Stimulated activated CD8-positive, alpha-beta memory T cell treated with anti-CD3 and anti-CD28 coated beads, Interleukin-4, amount 100 ng/mL, for 24 hours (primary cell): ENCODE measurements at regions not wholly inside any gene's neighbourhood (a gene's known extent, or its start where the extent isn't known, plus 50 kb on each side); places are given as distances from the start of the nearest gene placed in this dataset.
"Not testable (repeated sequence)": the region's sequence is repeated elsewhere in the genome, so short reads cannot be mapped to it uniquely, and the experiment has no call there.

Source experiments
- DNase-seq: peaks from one replicate; pipeline ENCODE4 v3.0.0-alpha.2; 2020; ENCODE audit warnings: low read depth

GRCh38 chr16:79895053-79895916 lies 294.7 kb upstream of the MAF start:
- no peak for DNase-seq

GRCh38 chr16:79893445-79893844 lies 292.9 kb upstream of the MAF start:
- no peak for DNase-seq

- DNase-seq, result no peak
Observed at GRCh38 chr16:79892278-79892677, 291.7 kb upstream of the MAF start.

DNA sequence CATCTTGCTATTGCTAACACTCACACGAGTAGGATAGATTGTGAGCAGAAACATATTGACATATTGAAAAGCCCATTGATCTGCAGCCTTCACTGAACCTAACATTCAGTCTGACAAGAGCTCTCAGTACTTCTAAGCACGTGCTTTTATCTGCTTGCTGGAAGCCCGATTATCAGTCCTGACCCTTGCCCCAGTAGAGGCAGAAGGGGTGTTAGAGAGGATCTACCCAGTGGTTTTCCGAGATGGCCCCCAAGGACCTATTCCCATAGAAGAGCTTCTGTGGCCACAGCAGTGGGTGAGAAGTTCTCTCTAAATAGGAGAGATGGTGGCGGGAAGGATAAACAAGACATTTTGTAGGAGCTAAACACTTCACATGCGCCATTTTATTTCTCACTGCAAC lies 290.9 kb upstream of the MAF start:
- no peak for DNase-seq

DNA sequence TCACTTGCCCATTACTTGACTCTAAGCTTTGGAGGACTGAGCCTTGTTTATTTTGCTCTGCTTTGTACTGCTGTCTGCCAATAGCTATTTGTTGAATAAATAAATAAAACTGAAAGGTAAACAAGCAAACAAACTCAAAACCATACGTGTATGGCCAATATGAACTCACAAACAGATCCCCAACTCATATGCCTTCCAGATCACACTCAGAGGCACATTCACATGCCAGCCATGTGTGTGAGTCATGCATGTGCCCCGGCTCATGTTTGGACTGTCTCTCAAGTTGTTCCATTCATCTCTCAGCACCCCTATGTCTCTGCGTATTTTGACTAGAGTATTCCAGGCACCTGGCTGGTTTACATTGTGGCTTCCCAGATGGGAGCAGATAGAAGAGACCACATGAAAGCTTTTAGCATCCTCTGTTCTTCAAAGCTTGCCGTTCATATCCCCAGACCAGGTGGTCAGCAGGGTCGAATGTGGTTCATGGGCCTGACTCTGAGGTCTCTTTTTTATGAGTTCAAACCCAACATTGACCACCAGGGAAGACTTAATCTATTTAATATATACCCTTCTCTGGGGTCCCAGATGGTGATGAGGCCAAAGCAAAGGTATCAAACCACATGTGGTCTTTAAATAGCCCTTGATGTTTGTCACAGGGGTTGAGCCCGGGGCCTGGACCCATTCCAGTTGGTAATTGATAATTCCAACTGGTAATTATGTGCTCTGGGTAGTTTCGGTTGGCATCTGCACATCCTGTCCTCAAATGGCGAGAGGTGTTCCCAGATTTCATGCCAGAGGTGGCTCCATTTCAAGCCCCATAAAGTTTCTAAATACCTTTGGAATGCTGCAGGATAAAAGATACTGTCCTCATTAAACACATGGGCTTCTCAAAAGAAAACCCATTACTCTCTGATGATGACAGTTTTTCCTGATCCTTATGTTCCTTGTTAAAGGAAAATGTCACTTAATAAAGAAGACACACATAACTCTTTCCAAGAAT lies 287.3 kb upstream of the MAF start:
- DNase-seq, result no peak

- no peak for DNase-seq
Observed at GRCh38 chr16:79885320-79885719, 284.8 kb upstream of the MAF start.

DNA sequence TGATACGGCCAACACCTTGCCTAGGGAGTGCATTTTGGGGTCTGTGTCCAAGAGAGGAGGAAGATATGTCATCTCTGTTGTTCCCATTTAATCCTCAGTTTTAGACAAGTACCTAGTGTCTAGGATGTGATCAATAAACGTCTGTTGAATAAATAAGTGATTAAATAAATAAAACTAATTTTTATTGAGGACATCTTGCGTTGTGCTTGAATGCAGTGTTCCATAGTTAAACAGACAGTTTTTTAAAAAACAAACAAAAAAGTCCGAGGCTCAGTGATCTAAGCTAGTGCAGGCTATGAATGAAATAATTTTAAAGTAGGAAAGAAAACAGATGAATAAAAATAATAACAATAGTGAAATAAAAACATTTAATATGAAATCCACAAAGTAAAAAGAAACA lies 283.0 kb upstream of the MAF start:
- DNase-seq, result no peak

DNA sequence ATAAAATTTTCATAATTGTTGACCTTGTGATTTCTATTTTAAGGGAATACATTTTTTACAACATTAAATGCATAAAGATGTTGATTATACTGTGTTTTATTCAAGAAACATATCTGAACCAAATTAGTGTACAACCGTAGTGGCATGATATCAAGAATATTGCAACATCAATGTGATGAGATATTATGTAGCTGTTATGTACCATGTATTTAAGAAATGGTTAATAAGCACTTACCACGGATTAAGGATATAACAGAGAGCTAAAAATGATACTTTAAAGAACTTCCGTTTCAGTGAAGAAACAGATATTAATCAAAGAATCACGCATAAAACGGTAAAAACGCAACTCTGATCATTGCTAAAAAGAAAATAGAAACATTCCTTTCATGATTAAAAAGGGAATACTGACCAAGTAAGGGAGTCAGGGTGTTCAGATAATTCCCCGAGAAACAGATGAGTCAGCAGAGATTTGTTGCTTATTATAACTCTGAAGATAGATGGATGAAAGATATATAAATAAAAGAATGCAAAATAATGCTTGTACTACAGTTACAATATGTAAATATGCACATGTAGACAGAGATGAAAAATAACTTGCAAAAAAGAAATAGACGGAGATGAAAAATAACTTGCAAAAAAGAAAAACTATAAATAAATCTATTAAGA lies 281.9 kb upstream of the MAF start:
- DNase-seq, result no peak

GRCh38 chr16:79881107-79881506 lies 280.6 kb upstream of the MAF start:
- not testable (repeated sequence) for DNase-seq

DNA sequence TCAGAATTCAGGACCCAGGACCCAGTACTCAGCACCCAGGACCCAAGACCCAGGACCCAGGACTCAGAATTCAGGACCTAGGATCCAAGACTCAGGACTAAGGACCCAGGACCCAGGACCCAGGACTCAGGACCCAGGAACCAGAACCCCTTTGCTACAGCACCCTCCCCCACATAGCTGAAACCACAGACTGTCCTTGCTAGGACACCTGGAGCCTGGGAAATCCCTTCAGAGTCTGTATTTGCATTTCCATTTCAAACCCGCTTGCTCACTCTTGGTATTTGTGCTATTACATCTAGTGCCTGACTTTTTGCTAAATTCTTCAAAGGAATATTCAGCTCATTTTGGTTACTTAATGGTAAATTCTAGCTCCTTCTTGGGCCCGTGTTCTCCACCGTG lies 275.8 kb upstream of the MAF start:
- DNase-seq, result no peak

- no peak for DNase-seq
Observed at GRCh38 chr16:79874391-79874790, 273.9 kb upstream of the MAF start.

GRCh38 chr16:79873825-79874224 lies 273.3 kb upstream of the MAF start:
- DNase-seq, result no peak

- DNase-seq, result no peak
Observed at GRCh38 chr16:79871906-79872305, 271.4 kb upstream of the MAF start.

DNA sequence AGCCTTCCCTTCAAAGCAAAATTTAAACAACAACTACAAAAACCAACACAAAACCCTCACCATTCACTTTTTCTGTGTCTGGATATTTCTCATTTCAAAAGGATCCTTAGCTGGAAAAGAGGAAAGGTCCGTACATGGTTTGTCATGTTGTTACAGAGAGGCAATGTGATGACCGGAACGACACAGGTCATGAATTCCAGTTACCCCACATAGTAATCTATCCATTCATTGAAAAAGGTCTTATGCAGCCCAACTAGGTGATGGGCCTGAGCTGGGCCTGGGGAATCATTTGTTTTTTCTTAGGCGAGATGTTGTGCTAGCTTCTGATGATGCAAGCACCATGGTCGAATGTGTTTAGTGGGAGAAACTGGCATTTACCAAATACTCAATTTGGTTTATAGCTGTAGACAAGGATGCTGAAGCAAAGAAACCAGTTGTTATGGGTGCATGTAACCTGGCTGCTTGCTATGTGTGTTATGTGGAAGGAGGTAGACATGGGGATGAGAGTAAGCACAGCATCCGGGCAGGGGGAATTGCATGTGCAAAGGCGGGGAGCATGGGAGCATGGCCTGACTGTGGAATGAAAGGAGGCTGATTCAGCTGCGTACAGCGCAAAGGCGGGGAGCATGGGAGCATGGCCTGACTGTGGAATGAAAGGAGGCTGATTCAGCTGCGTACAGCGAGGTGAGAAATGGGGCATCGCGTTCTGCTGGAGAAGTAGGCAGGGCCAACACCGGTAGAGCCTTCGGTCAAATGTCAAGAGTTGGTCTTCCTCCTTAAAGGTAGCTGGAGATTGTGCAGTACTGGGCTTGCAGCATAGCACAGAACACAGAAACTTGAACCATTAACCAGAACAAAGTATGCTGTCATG lies 269.7 kb upstream of the MAF start:
- no peak for DNase-seq

DNA sequence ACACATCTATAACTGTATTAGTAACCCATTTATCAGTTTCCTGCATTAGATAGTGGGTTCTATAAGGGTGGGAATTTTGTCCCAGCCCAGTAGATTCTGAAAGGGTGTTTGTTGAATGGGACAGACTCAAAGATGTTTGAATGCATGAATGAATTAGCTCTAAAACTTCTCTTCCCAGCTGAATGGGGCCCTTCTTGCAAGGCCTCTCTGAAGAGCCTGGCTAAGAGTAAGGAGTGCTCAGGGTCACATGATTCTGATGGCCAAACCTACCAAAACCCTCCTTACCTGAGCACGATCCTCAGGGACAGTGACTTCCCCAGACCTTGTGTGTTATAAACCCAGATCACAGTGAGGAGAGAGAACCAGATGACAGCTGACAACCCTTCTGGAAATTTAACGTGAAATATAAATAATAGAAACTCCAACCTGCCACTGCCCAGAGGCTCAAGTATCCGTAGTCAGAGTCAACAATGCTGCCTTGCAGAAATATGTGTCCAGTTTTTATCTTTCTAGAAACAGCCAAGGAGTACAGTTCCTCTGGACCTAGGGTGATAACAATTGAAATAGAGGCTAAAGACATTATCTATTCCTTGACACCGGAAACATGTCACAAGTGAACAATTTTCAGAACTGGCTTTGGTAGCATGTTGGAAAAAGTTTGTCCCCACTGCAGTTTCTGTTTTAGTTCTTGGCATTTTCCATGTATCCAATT lies 268.9 kb upstream of the MAF start:
- DNase-seq, result no peak

GRCh38 chr16:79868841-79869240 lies 268.3 kb upstream of the MAF start:
- no peak for DNase-seq

- no peak for DNase-seq
Observed at GRCh38 chr16:79867425-79867997, 267.0 kb upstream of the MAF start.

DNA sequence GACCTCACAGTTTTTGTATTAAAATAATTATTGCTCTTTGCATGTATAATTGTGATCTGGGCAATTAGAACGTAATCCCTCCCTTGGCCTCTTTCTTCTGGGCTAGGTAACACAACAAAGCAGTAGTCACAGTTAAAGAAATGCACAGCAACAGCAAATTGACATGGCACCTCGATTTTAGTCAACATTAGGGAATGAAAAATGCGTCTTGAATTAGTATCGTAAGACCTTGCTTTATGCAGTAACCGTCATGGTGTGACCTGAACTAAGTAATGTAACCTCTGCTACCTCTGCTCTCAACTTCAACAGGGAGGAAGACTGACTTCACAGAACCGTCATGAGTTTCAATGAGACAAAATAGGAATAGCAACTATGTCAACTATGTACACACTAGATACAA lies 265.4 kb upstream of the MAF start:
- no peak for DNase-seq

GRCh38 chr16:79864781-79865391 lies 264.3 kb upstream of the MAF start:
- no peak for DNase-seq
